ENCODE measurements at regions not wholly inside any gene's neighbourhood (a gene's known extent, or its start where the extent isn't known, plus 50 kb on each side); places are given as distances from the start of the nearest gene placed in this dataset.

- TF ChIP-seq ZFX (IDR thresholded peaks at IDR 0.05; ENCODE audit: borderline replicate concordance) (no peak), CTCF (IDR thresholded peaks at IDR 0.05) (no peak)
These were observed 580.4 kb downstream of the DTWD2 start for GRCh38 chr5:118407958-118408357.

Data from 22Rv1 (cell line).